ENCODE measurements at regions not wholly inside any gene's neighbourhood (a gene's known extent, or its start where the extent isn't known, plus 50 kb on each side); places are given as distances from the start of the nearest gene placed in this dataset.

GRCh38 chr2:6233993-6234392 lies 541.8 kb downstream of the SOX11 start:
- TF ChIP-seq CTCF (IDR thresholded peaks at IDR 0.05; ENCODE audit: borderline replicate concordance, extremely low read depth, low read length, poor library complexity, severe bottlenecking) (no peak), EZH2 (IDR thresholded peaks at IDR 0.05; ENCODE audit: borderline replicate concordance, low read depth, low read length, severe bottlenecking) (no peak)
